ENCODE measurements at regions not wholly inside any gene's neighbourhood (a gene's known extent, or its start where the extent isn't known, plus 50 kb on each side); places are given as distances from the start of the nearest gene placed in this dataset.
A peak's percentile ranks its signal among the peaks of the same experiment; 100 is the strongest.
"Not testable (repeated sequence)": the region's sequence is repeated elsewhere in the genome, so short reads cannot be mapped to it uniquely, and the experiment has no call there.

- no peak for DNase-seq
Measured at GRCh38 chr2:230593765-230594164, 118.9 kb upstream of the CAB39 start.

- no peak for DNase-seq
Measured at GRCh38 chr2:230594286-230594840, 118.3 kb upstream of the CAB39 start.

GRCh38 chr2:230599853-230600252 is 112.8 kb upstream of the CAB39 start:
- DNase-seq, result no peak

GRCh38 chr2:230600285-230600684 is 112.4 kb upstream of the CAB39 start:
- no peak for DNase-seq

GRCh38 chr2:230600881-230601280 is 111.8 kb upstream of the CAB39 start:
- no peak for DNase-seq

GRCh38 chr2:230601510-230601909 is 111.1 kb upstream of the CAB39 start:
- no peak for DNase-seq

GRCh38 chr2:230602562-230603230 is 109.9 kb upstream of the CAB39 start:
- no peak for DNase-seq

- DNase-seq, result not testable (repeated sequence)
Measured at GRCh38 chr2:230603317-230603716, 109.3 kb upstream of the CAB39 start.

GRCh38 chr2:230604158-230604557 is 108.5 kb upstream of the CAB39 start:
- DNase-seq, result not testable (repeated sequence)

GRCh38 chr2:230614040-230614439 is 98.6 kb upstream of the CAB39 start:
- DNase-seq, result no peak

- DNase-seq, result no peak
Measured at GRCh38 chr2:230614913-230615332, 97.7 kb upstream of the CAB39 start.

- peak; percentile 70 for DNase-seq
Measured at GRCh38 chr2:230617256-230617706, 95.4 kb upstream of the CAB39 start.

GRCh38 chr2:230619491-230619890 is 93.2 kb upstream of the CAB39 start:
- DNase-seq, result no peak

- DNase-seq, result not testable (repeated sequence)
Measured at GRCh38 chr2:230625220-230625619, 87.4 kb upstream of the CAB39 start.

GRCh38 chr2:230627091-230627490 is 85.6 kb upstream of the CAB39 start:
- not testable (repeated sequence) for DNase-seq

GRCh38 chr2:230627806-230628724 is 84.6 kb upstream of the CAB39 start:
- peak; percentile 68 for DNase-seq

- DNase-seq, result no peak
Measured at GRCh38 chr2:230631470-230631869, 81.2 kb upstream of the CAB39 start.

GRCh38 chr2:230634146-230634545 is 78.5 kb upstream of the CAB39 start:
- DNase-seq, result no peak

GRCh38 chr2:230634721-230635313 is 77.8 kb upstream of the CAB39 start:
- not testable (repeated sequence) for DNase-seq

GRCh38 chr2:230636684-230637271 is 75.9 kb upstream of the CAB39 start:
- DNase-seq, result no peak

- not testable (repeated sequence) for DNase-seq
Measured at GRCh38 chr2:230637486-230637885, 75.2 kb upstream of the CAB39 start.

GRCh38 chr2:230640540-230641011 is 72.1 kb upstream of the CAB39 start:
- no peak for DNase-seq

GRCh38 chr2:230642966-230643365 is 69.7 kb upstream of the CAB39 start:
- DNase-seq, result no peak
